GM18511 (cell line): ENCODE measurements at regions not wholly inside any gene's neighbourhood (a gene's known extent, or its start where the extent isn't known, plus 50 kb on each side); places are given as distances from the start of the nearest gene placed in this dataset.
"Not testable (repeated sequence)": the region's sequence is repeated elsewhere in the genome, so short reads cannot be mapped to it uniquely, and the experiment has no call there.

ENCODE experiments used
- ATAC-seq: cut with Tn5 transposase; IDR thresholded peaks from one replicate; pipeline ENCODE4 v1.9.1; 2021; ENCODE audit warnings: mild to moderate bottlenecking, moderate library complexity; ENCODE audit not compliant: unreplicated experiment

GRCh38 chr5:134471858-134472449 lies 53.5 kb upstream of the JADE2 start:
- not testable (repeated sequence) for ATAC-seq

GRCh38 chr5:134468921-134469400 lies 56.5 kb upstream of the JADE2 start:
- ATAC-seq, result no peak

- ATAC-seq, result no peak
Observed at GRCh38 chr5:134467231-134467630, 55.5 kb upstream of the CDKN2AIPNL start.

- ATAC-seq, result peak; percentile 39
Observed at GRCh38 chr5:134466241-134467069, 54.8 kb upstream of the CDKN2AIPNL start.

GRCh38 chr5:134465816-134466240 lies 54.1 kb upstream of the CDKN2AIPNL start:
- ATAC-seq, result peak; percentile 87

- ATAC-seq, result peak; percentile 50
Observed at GRCh38 chr5:134464988-134465815, 53.5 kb upstream of the CDKN2AIPNL start.

GRCh38 chr5:134463991-134464760 lies 52.5 kb upstream of the CDKN2AIPNL start:
- no peak for ATAC-seq

GRCh38 chr5:134463176-134463720 lies 51.6 kb upstream of the CDKN2AIPNL start:
- no peak for ATAC-seq

GRCh38 chr5:134462761-134463160 lies 51.1 kb upstream of the CDKN2AIPNL start:
- ATAC-seq, result no peak

- no peak for ATAC-seq
Observed at GRCh38 chr5:134462047-134462575, 50.4 kb upstream of the CDKN2AIPNL start.
